ENCODE measurements at regions not wholly inside any gene's neighbourhood (a gene's known extent, or its start where the extent isn't known, plus 50 kb on each side); places are given as distances from the start of the nearest gene placed in this dataset.

GRCh38 chr3:34305266-34305665, 506.8 kb downstream of the PDCD6IP start:
- TF ChIP-seq HDAC2 (IDR thresholded peaks at IDR 0.05) (no peak), CTCF (IDR thresholded peaks at IDR 0.05 in 2 of 3, conservative IDR thresholded peaks at IDR 0.05 in 1 of 3; ENCODE audit: control insufficient read depth in 2 of 3, extremely low read depth in 1 of 3, insufficient read depth in 1 of 3, low read depth in 3 of 3, low read length in 3 of 3) (no peak), BCL11A (IDR thresholded peaks at IDR 0.05; ENCODE audit: low read depth, low read length) (no peak), POLR2AphosphoS5 (IDR thresholded peaks at IDR 0.05; ENCODE audit: low read length) (no peak), CHD2 (IDR thresholded peaks at IDR 0.05; ENCODE audit: borderline replicate concordance, low read depth, low read length) (no peak), CEBPB (IDR thresholded peaks at IDR 0.05; ENCODE audit: borderline replicate concordance in 1 of 2, low read depth in 2 of 2, low read length in 2 of 2) (no peak), POLR2A (IDR thresholded peaks at IDR 0.05; ENCODE audit: low read depth, low read length) (no peak)
